H54 (cell line): ENCODE measurements at regions not wholly inside any gene's neighbourhood (a gene's known extent, or its start where the extent isn't known, plus 50 kb on each side); places are given as distances from the start of the nearest gene placed in this dataset.

Experiments
- DNase-seq: peaks from one replicate; pipeline ENCODE4 v3.0.0; 2011; ENCODE audit warnings: low spot score, mixed read lengths; ENCODE audit not compliant: insufficient read length
- FAIRE-seq: peaks from 3 replicates; lab custom pipeline; 2011; peaks lifted over from hg19 to GRCh38; lab: Jason Lieb, UNC
- POLR2A ChIP-seq: IDR thresholded peaks from 2 replicates; pipeline ENCODE4 v1.6.1; 2011; ENCODE audit warnings: low read depth, mild to moderate bottlenecking, low read length

DNA sequence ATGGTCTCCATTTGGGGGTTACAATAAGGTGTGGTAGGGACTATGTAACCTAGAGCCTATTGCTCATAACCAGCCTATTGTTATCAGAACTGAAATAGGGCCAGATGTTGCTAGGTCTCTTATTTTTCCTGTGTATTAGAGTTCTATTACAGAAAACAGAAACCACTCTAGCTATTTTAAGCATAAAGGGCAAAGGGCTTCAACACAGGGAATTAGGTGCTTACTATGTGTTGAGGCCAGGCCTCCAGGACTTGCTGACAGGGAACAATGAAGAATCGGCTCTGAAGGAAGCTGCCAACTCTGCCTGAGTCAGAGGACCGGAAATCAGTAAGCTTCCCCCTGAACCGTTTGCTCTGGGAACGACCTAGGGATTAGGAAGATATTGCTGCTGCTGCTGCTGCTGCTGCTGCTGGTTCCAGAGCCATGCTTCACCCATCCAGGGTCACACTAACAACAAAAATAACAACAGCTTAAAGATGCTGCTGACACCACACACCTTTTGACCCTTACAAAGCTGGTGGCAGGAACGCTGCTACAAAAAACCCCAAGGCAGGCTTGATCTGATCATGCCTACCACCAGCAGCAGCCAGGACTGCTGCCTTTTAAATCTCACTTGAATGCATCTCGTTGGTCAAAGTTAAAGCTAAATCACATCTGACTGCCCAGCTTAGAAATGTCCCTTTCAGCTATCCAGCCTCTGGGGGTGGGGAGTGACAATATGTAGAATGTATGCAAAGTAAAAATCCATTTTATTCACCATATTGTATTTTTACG, 276.9 kb upstream of the IL12A start:
- FAIRE-seq (peak; percentile 95), DNase-seq (peak; percentile 59)
- no peak for TF ChIP-seq POLR2A

DNA sequence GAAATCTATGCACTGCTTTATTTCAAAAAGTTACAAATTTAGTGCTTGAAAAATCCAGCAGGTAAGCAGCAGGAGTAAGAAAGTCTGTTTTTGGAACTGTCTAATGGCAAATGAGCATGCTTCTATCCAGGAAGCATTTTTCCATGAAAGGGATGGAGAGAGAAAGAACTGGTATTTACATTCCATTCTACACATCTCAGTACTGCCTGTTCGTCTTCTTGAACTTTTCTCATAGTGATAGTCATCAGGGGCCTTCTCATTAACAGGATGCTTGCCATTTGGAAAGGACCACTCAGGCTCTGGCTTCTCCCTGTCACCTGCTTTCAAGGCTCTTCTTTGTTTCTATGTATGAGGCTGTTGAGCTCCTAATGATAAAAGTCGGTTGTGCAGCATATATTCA, 267.3 kb upstream of the IL12A start:
- TF ChIP-seq POLR2A = no peak
- FAIRE-seq (no peak), DNase-seq (no peak)

DNA sequence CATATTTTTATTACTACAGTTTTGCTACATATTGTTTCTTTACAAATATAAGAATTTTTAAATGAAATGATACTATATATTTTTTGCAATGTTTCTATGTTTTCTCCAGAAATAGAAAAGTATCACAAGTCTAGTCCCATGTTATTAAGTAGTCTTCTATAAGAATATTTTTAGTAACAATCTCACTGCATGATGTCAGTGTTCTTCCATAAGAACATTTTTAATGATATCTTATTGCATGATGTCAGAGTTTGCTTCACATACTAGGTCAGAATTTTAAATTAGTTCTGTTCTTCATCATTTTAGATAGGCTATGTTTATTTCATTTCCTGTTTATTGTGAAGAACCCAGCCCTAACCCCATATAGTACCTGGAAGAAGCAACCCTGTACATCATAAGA, 265.3 kb upstream of the IL12A start:
- no peak for DNase-seq
- no peak for TF ChIP-seq POLR2A
- peak; percentile 11 for FAIRE-seq

DNA sequence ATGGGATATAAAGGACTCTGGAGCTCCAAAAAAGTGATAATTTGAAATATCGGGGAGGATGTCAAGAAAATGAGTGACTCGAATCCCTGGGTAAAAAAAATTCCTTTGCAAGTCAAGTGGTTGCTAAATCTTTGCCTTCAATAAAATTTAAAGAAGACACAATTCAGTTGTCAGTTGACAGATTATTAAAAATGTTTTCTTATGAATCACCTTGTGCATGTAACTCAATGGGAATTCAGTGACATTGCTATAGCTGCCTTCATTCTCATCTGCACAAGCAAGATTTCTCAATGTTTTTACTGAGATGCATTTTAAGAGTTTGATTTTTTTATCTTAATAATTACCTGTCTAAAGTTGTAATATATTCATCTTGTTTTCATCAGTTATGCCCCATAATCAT, 264.0 kb upstream of the IL12A start:
- peak; percentile 79 for FAIRE-seq
- no peak for TF ChIP-seq POLR2A
- no peak for DNase-seq

DNA sequence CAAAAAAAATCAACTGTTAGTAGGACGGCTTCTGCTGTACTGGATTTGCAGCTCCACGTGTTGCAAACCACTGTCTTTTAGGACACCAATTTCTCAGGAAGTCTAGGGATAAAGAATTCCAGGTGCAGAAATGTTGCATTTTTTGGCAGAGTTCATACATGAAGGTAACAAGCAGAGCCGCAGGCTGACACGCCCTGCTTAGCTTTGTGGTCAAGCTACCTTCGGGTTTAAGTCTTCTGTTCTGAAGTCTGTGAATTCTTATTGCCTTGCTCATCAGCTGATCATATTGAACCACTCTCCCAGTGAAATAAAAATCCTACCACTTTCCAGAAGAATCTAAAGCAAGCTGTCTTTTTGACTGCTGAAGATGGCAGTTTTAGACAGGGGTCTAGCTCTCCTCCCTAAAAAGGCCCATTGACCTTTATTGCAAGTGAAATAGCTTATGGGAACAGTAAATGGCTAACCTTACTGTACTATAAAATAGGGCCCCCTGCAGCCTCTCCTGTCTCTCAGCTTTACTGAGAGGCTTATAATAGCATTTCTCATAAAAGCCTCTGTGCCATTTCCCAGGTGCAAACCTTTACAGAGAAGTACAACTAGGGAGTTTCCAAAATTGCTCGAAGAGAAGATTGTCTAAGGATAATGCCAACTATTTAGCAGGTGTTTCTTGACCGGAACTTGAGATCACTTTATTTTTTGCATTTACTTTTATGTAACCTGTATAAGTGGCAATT, 262.2 kb upstream of the IL12A start:
- DNase-seq (no peak), FAIRE-seq (peak; percentile 97)
- no peak for TF ChIP-seq POLR2A

DNA sequence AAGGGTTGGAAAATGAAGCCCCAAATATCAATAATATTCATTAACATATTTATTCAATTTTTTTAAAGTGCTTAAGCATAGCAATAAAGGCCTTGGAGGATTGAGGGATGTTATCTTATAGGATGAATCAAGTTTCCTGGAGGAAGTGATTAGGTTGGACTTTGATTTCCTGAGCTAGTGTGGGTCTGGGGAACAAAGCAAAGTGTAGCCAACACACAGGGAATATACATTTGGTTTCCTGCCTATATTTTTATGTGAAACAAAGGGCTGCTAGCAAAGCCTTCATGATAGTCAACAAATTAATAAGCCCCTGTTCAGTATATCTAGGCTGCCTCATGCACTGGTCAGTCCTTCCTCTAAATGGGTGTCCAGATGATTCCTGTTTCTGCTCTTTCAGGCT, 261.1 kb upstream of the IL12A start:
- TF ChIP-seq POLR2A = no peak
- FAIRE-seq (no peak), DNase-seq (no peak)

DNA sequence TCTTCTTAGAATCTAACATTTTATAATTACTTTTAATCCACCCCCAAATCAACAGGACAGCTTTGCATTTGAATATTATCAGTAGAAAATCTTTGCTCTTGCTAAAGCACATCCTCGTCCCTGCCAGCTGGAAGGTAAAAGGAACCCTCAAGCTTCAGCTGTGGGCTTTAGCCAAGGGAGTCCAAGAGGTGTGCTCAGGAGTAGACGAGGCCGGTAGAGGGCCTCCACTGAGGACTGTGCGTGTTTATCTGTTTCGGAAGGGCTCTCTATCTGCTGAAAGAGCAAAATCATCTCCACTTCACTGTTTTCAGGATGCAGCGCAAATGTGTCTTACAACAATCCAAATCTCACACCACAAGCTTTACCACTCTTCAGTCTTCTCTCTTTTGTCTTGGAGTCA, 257.4 kb upstream of the IL12A start:
- DNase-seq = no peak
- FAIRE-seq = no peak

DNA sequence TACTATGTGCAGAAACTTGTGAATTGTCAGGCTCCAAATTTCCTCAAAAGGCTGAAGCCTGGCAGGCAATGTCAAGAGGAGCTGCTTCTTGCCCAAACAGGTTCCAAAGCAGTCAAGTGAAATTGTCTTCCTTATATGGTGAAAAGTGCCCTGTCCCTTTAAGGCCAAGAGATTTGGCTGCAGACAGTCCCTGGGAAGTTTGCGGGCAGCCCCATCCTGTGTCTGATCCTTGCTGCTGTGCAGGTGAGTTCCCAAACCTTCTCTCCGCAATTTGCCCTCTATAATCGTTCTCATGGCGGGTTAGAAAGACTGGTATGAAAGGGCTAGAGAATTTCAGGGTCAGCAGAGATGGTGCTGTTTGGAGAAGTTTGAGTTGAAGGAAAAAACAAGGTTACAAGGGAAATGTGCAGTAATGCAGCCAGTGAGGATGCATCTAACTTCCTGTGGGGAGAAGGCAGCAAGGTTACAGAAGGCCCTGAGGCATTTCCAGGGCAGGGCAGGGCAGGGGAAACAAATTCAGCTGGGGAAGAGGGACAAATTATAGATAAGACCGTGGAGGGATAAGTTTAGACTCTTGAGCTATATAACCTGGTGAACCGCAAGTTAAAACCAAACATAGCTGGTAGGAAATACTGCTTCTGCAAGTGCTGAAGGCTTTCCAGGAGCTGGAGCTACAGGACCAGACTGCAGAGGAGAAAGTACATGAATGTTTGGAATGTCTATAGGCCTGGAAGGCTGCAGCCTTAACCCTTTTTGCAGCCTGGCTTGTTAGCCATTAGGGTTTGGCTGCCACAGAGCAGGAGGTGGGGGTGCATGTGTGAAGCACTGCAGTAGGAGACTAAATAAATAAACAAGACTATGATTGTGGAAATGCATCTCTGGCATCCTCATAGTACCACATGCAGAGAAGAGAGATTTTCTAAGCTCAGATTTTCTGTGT, 256.2 kb upstream of the IL12A start:
- peak; percentile 80 for FAIRE-seq
- no peak for DNase-seq
- TF ChIP-seq POLR2A = no peak

More for the DNA sequence above, 257.4 kb upstream of the IL12A start:
- no peak for TF ChIP-seq POLR2A

DNA sequence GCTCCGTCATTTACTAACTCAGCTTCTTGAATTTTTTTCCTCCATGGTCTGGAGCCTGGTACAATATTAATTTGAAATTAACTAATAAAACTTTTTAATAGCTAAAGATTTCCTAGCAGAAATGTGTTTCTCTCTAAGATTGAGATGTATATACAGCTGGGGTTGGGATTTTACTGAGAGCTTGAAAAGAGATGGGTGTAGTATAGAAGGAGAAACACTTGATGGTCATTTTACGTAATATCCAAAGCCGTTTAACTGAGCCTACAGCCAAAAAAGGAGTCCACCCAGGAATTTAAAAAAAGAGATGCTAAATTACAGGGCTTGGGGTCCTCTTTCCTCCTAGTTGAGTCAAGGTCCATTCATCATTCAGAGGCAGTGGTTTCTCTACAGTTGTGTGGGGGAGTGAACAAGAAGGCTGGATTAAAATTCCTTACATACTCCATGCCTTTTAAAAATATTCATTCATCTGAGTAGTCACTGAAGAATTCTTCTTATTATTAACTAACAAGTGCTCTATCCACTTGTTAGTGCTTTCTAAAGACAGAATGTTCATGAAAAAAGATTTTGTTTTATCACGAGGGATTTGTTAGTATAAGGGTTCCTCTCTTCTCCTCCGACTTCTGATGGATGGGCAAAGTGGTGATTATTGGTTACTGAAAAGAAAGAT, 255.3 kb upstream of the IL12A start:
- TF ChIP-seq POLR2A = no peak
- FAIRE-seq (peak; percentile 57), DNase-seq (no peak)

DNA sequence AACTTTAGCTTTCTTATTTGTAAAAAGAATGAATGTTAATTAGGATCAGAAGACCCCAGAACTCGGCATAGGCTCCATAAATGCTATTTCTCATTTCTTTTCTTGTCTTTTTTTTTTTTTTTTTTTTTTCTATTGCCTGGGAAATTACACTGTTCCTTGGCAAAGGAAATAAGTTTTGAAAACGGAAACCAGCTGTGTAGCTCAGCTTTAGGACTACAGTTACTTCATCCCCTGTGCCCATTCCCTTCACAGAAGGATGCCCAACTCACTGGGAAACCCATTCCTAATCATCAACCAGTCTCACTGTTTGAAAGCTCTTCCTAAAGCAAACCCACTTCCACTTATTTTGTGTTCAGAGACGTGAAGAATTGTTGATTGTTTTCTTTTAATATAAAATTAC, 254.0 kb upstream of the IL12A start:
- no peak for TF ChIP-seq POLR2A
- FAIRE-seq (no peak), DNase-seq (no peak)

DNA sequence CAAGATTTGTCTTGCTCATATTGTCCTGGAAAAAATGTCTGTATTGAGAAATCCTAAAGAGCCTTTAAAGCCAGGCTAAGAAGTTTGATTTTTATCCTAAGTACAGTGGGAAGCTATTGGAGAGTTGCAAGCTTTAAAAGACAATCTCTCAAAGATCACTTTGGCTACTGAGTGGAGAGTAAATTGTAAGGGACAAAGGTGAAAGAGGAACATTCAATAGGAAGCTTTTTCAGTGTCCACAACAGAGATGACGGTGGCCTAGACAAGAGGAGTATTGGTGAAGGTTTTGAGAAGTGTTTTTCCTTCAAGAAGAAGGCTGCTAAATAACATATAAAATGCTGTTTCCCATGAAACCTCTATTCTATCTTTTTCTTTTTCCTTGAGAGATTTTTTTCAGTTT, 249.5 kb upstream of the IL12A start:
- FAIRE-seq = no peak
- DNase-seq = no peak
- no peak for TF ChIP-seq POLR2A

DNA sequence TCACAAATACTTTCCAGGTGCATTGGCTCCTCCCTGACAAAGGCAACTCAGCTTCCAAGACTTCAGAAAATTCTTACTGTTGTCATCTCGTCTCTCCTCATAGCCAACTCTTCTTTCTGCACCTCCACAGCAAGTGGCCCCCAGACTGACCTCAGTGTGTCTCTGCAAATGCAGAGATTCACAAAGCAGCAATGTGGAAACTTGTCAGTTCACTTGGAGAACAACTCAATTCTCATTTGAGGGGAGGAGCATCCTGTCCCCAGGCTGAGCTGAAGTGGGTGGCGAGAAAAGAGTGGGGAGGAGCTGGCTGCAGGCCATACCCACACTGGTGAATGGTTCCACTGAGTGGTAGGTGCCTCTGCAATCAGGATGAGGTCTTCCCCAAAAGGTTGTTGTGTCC, 248.7 kb upstream of the IL12A start:
- FAIRE-seq (peak; percentile 75), DNase-seq (no peak)
- TF ChIP-seq POLR2A = no peak

DNA sequence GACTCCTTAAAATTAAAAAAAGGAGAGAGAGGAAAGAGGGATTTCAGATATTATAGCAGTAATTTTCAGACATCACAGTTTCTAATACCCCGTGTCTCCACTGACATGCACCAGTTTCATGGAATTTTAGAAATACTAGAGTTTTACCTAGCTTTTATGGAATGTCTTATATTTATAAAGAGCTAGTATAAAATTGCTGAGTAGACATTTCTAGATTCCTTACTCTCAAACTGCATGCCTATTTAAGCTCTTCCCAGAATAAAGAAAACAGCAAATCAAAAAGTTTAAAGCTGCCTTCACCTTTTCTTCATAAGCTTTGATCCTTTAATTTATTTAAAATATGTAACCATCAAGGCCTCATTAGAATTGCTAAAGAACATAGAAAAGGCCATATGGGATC, 247.4 kb upstream of the IL12A start:
- DNase-seq = no peak
- no peak for FAIRE-seq

More for the DNA sequence above, 247.4 kb upstream of the IL12A start:
- no peak for TF ChIP-seq POLR2A
